ENCODE measurements at regions not wholly inside any gene's neighbourhood (a gene's known extent, or its start where the extent isn't known, plus 50 kb on each side); places are given as distances from the start of the nearest gene placed in this dataset.

GRCh38 chr11:105236664-105237063, 97.1 kb upstream of the CARD18 start:
- H3K4me3 ChIP-seq (replicated peaks in 1 of 2; ENCODE audit: low read depth in 2 of 2, low read length in 2 of 2), result no peak overlapping the region
- TF ChIP-seq CTCF (IDR thresholded peaks at IDR 0.05; ENCODE audit: low read depth, low read length), result no peak
- peak; percentile 20 to 66 for DNase-seq (ENCODE audit: low read depth in 2 of 2)

GRCh38 chr11:105233285-105233684, 93.7 kb upstream of the CARD18 start:
- no peak for DNase-seq (ENCODE audit: low read depth in 2 of 2)
- no peak for TF ChIP-seq CTCF (IDR thresholded peaks at IDR 0.05; ENCODE audit: low read depth, low read length)
- no peak overlapping the region for H3K4me3 ChIP-seq (replicated peaks in 1 of 2; ENCODE audit: low read depth in 2 of 2, low read length in 2 of 2)

- peak in 1 of 2 donors; percentile 18 for DNase-seq (ENCODE audit: low read depth in 2 of 2)
- no peak overlapping the region for H3K4me3 ChIP-seq (replicated peaks in 1 of 2; ENCODE audit: low read depth in 2 of 2, low read length in 2 of 2)
- no peak for TF ChIP-seq CTCF (IDR thresholded peaks at IDR 0.05; ENCODE audit: low read depth, low read length)
Measured at GRCh38 chr11:105232021-105232420, 92.5 kb upstream of the CARD18 start.

GRCh38 chr11:105230586-105230985, 91.0 kb upstream of the CARD18 start:
- DNase-seq (ENCODE audit: low read depth in 2 of 2), result no peak

GRCh38 chr11:105229761-105230160, 90.2 kb upstream of the CARD18 start:
- H3K4me3 ChIP-seq (replicated peaks in 1 of 2; ENCODE audit: low read depth in 2 of 2, low read length in 2 of 2), result no peak overlapping the region
- TF ChIP-seq CTCF (IDR thresholded peaks at IDR 0.05; ENCODE audit: low read depth, low read length), result no peak
- no peak for DNase-seq (ENCODE audit: low read depth in 2 of 2)

More at GRCh38 chr11:105230586-105230985, 91.0 kb upstream of the CARD18 start:
- no peak for TF ChIP-seq CTCF (IDR thresholded peaks at IDR 0.05; ENCODE audit: low read depth, low read length)
- no peak overlapping the region for H3K4me3 ChIP-seq (replicated peaks in 1 of 2; ENCODE audit: low read depth in 2 of 2, low read length in 2 of 2)

- DNase-seq (ENCODE audit: low read depth in 2 of 2), result peak; percentile 65 to 71
- no peak overlapping the region for H3K4me3 ChIP-seq (replicated peaks in 1 of 2; ENCODE audit: low read depth in 2 of 2, low read length in 2 of 2)
- TF ChIP-seq CTCF (IDR thresholded peaks at IDR 0.05; ENCODE audit: low read depth, low read length), result no peak
Measured at GRCh38 chr11:105229257-105229656, 89.7 kb upstream of the CARD18 start.

GRCh38 chr11:105227363-105227762, 87.8 kb upstream of the CARD18 start:
- no peak for DNase-seq (ENCODE audit: low read depth in 2 of 2)
- TF ChIP-seq CTCF (IDR thresholded peaks at IDR 0.05; ENCODE audit: low read depth, low read length), result no peak
- H3K4me3 ChIP-seq (replicated peaks in 1 of 2; ENCODE audit: low read depth in 2 of 2, low read length in 2 of 2), result no peak overlapping the region

Data from cardiac fibroblast (primary cell).